Kidney (tissue), 13 donors: ENCODE measurements at regions not wholly inside any gene's neighbourhood (a gene's known extent, or its start where the extent isn't known, plus 50 kb on each side); places are given as distances from the start of the nearest gene placed in this dataset.

Experiments
- DNase-seq, 5 donors: peaks; one replicate each; pipeline ENCODE4 v3.0.0-alpha.2; 2013 to 2020
- FAIRE-seq: peaks from 2 replicates; lab custom pipeline; 2012; peaks lifted over from hg19 to GRCh38; lab: Jason Lieb, UNC
- H3K27ac ChIP-seq, 2 donors: one replicate each; pipeline ENCODE4 v1.7.0; 2013; ENCODE audit warnings: low read depth in 2 of 2, low read length in 2 of 2, inconsistent platforms in 1 of 2
- H3K27me3 ChIP-seq: one replicate; pipeline ENCODE4 v1.7.1; 2013; ENCODE audit warnings: low read length, inconsistent platforms; ENCODE audit not compliant: control insufficient read depth, insufficient read depth
- H3K36me3 ChIP-seq, 3 donors: one replicate each; pipeline versions ENCODE4 v1.7.0 to v1.7.1; 2013; ENCODE audit warnings: low read length in 3 of 3, control low read depth in 1 of 3, inconsistent platforms in 1 of 3; ENCODE audit not compliant: insufficient read depth in 3 of 3, control insufficient read depth in 2 of 3
- H3K4me1 ChIP-seq, 3 donors: one replicate each; pipeline versions ENCODE4 v1.7.0 to v1.7.1; 2013; ENCODE audit warnings: low read length in 3 of 3, inconsistent platforms in 1 of 3, low read depth in 1 of 3; ENCODE audit not compliant: control insufficient read depth in 2 of 3, insufficient read depth in 2 of 3
- H3K4me3 ChIP-seq, 3 donors: one replicate each; pipeline versions ENCODE4 v1.7.0 to v1.8.1; 2013; ENCODE audit warnings: low read length in 3 of 3, control low read depth in 1 of 3, inconsistent platforms in 1 of 3
- H3K9ac ChIP-seq, 3 donors: one replicate each; pipeline versions ENCODE4 v1.7.0 to v1.7.1; 2013; ENCODE audit warnings: low read length in 3 of 3, control low read depth in 1 of 3, inconsistent platforms in 1 of 3
- H3K9me3 ChIP-seq, 3 donors: one replicate each; pipeline versions ENCODE4 v1.7.0 to v1.7.1; 2013; ENCODE audit warnings: low read length in 3 of 3, control low read depth in 1 of 3, inconsistent platforms in 1 of 3; ENCODE audit not compliant: control insufficient read depth in 2 of 3, insufficient read depth in 1 of 3
- CTCF ChIP-seq: IDR thresholded peaks from 3 replicates; pipeline ENCODE4 v1.5.1; 2012; ENCODE audit warnings: mild to moderate bottlenecking, moderate library complexity, borderline replicate concordance; ENCODE audit not compliant: insufficient read depth; ENCODE audit errors: extremely low read depth
- intact Hi-C: fragments of 100-400 bp; cut with DNase I; formaldehyde crosslinking; loops from one replicate; pipeline ENCODE4 v1.11.1; 2022
- donor health status: control.
- donor health status: control.
- donor health status: control.
- donor health status: control.
- donor health status: control.
- donor health status: DM: yes; HTN: yes; CAD: no.
- donor health status: Normal renal cell carcinoma (clear cell type).

- no peaks in the 10 kb centered on the region for H3K27me3 ChIP-seq
- intact Hi-C loops: no loop called here
- TF ChIP-seq CTCF: no peak
- peaks cover 0 to 4% (median 0%) of the 10 kb centered on the region in 3 donors for H3K4me1 ChIP-seq
- H3K36me3 ChIP-seq: no peaks in the 10 kb centered on the region
- DNase-seq (no peak), FAIRE-seq (no peak)
- H3K9ac ChIP-seq: no peak overlapping the region
- no peak overlapping the region for H3K27ac ChIP-seq
- H3K4me3 ChIP-seq: no peak overlapping the region
- no peaks in the 10 kb centered on the region for H3K9me3 ChIP-seq
Measured at GRCh38 chr13:103373916-103374315, 307.7 kb upstream of the SLC10A2 start.

- Histone ChIP-seq H3K4me3 (no peak overlapping the region), H3K36me3 (no peaks in the 10 kb centered on the region), H3K9me3 (no peaks in the 10 kb centered on the region), H3K27ac (no peak overlapping the region), H3K4me1 (peaks cover 0 to 4% (median 0%) of the 10 kb centered on the region in 3 donors), H3K27me3 (no peaks in the 10 kb centered on the region), H3K9ac (no peak overlapping the region)
- intact Hi-C loops: no loop called here
- DNase-seq (no peak), FAIRE-seq (no peak)
- no peak for TF ChIP-seq CTCF
Measured at GRCh38 chr13:103371271-103371670, 305.1 kb upstream of the SLC10A2 start.

- no peaks in the 10 kb centered on the region for H3K27me3 ChIP-seq
- DNase-seq (no peak), FAIRE-seq (no peak)
- H3K4me1 ChIP-seq: peaks cover 0 to 4% (median 0%) of the 10 kb centered on the region in 3 donors
- no peaks in the 10 kb centered on the region for H3K36me3 ChIP-seq
- intact Hi-C loops: no loop called here
- H3K4me3 ChIP-seq: no peak overlapping the region
- no peak for TF ChIP-seq CTCF
- no peak overlapping the region for H3K27ac ChIP-seq
- H3K9ac ChIP-seq: no peak overlapping the region
- H3K9me3 ChIP-seq: no peaks in the 10 kb centered on the region
Measured at GRCh38 chr13:103370790-103371189, 304.6 kb upstream of the SLC10A2 start.
